Kidney epithelial cell (primary cell): ENCODE measurements at regions not wholly inside any gene's neighbourhood (a gene's known extent, or its start where the extent isn't known, plus 50 kb on each side); places are given as distances from the start of the nearest gene placed in this dataset.

Experiments
- DNase-seq: peaks from one replicate; pipeline ENCODE4 v3.0.0-alpha.2; 2010; ENCODE audit warnings: low read depth
- H3K27me3 ChIP-seq: 2 replicates; pipeline ENCODE4 v1.6.0; 2011; ENCODE audit warnings: low read length; ENCODE audit not compliant: control insufficient read depth, insufficient read depth
- H3K36me3 ChIP-seq: 2 replicates; pipeline ENCODE4 v1.5.1; 2011; ENCODE audit warnings: low read length; ENCODE audit not compliant: control insufficient read depth, insufficient read depth
- H3K4me3 ChIP-seq: 2 replicates; pipeline ENCODE4 v1.5.1; 2011; ENCODE audit warnings: low read depth, mild to moderate bottlenecking, control low read depth, low read length
- TF ChIP-seq, protein P1 (sequence below): IDR thresholded peaks from 2 replicates; pipeline ENCODE4 v1.5.1; 2011; ENCODE audit warnings: mild to moderate bottlenecking, moderate library complexity, low read length, control low read depth, inconsistent platforms; ENCODE audit not compliant: insufficient read depth, poor library complexity, severe bottlenecking

DNA sequence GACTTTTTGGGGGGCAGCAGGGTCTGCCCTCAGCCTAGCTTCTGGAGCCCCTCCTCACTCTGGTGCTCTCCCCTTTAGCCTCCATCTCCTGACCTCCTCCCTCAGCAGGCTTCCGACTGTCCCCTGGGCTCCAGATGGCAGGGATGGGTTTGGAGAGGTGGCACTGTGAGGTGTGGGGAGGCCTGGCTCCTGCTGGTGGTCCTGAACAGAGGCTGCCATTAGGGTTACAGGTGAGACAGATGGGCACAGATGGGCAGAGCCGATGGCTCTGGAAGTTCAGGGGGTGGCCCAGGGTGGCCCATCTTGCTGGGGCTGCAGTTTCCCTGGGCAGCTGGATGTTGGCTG, 68.5 kb upstream of the BEGAIN start:
- DNase-seq = no peak
- Histone ChIP-seq H3K27me3 (peaks cover 40% of the 10 kb centered on the region), H3K4me3 (no peak overlapping the region), H3K36me3 (no peaks in the 10 kb centered on the region)
- TF ChIP-seq, protein P1, sequence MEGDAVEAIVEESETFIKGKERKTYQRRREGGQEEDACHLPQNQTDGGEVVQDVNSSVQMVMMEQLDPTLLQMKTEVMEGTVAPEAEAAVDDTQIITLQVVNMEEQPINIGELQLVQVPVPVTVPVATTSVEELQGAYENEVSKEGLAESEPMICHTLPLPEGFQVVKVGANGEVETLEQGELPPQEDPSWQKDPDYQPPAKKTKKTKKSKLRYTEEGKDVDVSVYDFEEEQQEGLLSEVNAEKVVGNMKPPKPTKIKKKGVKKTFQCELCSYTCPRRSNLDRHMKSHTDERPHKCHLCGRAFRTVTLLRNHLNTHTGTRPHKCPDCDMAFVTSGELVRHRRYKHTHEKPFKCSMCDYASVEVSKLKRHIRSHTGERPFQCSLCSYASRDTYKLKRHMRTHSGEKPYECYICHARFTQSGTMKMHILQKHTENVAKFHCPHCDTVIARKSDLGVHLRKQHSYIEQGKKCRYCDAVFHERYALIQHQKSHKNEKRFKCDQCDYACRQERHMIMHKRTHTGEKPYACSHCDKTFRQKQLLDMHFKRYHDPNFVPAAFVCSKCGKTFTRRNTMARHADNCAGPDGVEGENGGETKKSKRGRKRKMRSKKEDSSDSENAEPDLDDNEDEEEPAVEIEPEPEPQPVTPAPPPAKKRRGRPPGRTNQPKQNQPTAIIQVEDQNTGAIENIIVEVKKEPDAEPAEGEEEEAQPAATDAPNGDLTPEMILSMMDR = no peak

- Histone ChIP-seq H3K27me3 (peaks cover 40% of the 10 kb centered on the region), H3K4me3 (no peak overlapping the region), H3K36me3 (no peaks in the 10 kb centered on the region)
- TF ChIP-seq, protein P1 = no peak
- DNase-seq = no peak
These were observed 69.7 kb upstream of the DLK1 start for GRCh38 chr14:100656996-100657395.

DNA sequence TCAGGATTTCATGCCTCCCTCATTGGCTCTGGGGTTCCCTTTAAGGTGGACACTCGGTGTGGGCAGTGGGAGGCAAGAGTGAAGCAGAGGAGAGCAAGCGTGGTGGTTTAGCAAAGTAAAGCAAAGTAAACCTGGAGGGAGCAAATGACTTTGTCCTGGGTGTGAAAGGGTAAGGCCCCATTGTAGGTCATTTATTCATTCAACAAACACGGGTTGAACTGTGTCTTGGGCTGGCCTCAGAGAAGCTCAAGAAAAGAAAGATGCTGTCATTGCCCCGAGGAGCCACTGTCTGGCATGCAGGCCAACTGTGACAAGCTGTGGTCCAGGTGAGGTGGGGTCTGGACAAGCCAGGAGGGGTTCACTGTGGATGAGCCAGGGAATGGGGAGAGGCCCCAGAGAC, 68.9 kb upstream of the DLK1 start:
- Histone ChIP-seq H3K4me3 (no peak overlapping the region), H3K27me3 (peaks cover 40% of the 10 kb centered on the region), H3K36me3 (no peaks in the 10 kb centered on the region)
- no peak for DNase-seq
- TF ChIP-seq, protein P1 = no peak

- TF ChIP-seq, protein P1 = no peak
- Histone ChIP-seq H3K27me3 (peaks cover 34% of the 10 kb centered on the region), H3K4me3 (no peak overlapping the region), H3K36me3 (no peaks in the 10 kb centered on the region)
- DNase-seq = no peak
These were observed 68.4 kb upstream of the DLK1 start for GRCh38 chr14:100658181-100658886.

GRCh38 chr14:100659345-100660001, 67.2 kb upstream of the DLK1 start:
- DNase-seq = no peak
- Histone ChIP-seq H3K36me3 (no peaks in the 10 kb centered on the region), H3K4me3 (no peak overlapping the region), H3K27me3 (peaks cover 29% of the 10 kb centered on the region)
- TF ChIP-seq, protein P1 = no peak

GRCh38 chr14:100660498-100660881, 66.2 kb upstream of the DLK1 start:
- no peak overlapping the region for H3K4me3 ChIP-seq
- peaks cover 22% of the 10 kb centered on the region for H3K27me3 ChIP-seq
- H3K36me3 ChIP-seq = no peaks in the 10 kb centered on the region
- no peak for DNase-seq
- TF ChIP-seq, protein P1 = no peak
